WTC11 (cell line): ENCODE measurements at regions not wholly inside any gene's neighbourhood (a gene's known extent, or its start where the extent isn't known, plus 50 kb on each side); places are given as distances from the start of the nearest gene placed in this dataset.

Experiments used
- ATF2 ChIP-seq: sonication (generic); formaldehyde crosslinking; IDR thresholded peaks from 2 replicates; pipeline ENCODE4 v1.8.1; 2022; ENCODE audit warnings: low read depth, missing genetic modification reagents, borderline replicate concordance
- CDX4 ChIP-seq: fragments of 250-450 bp; sonication (Bioruptor Pico); IDR thresholded peaks from 2 replicates; pipeline ENCODE4 v1.9.0; 2021; ENCODE audit warnings: moderate library complexity, mild to moderate bottlenecking, inconsistent platforms, borderline replicate concordance
- CREB1 ChIP-seq: sonication (generic); formaldehyde crosslinking; IDR thresholded peaks from 2 replicates; pipeline ENCODE4 v1.8.0; 2023; ENCODE audit warnings: mild to moderate bottlenecking, missing genetic modification reagents
- CTCF ChIP-seq: fragments of 200-600 bp; IDR thresholded peaks from 2 replicates; pipeline ENCODE4 v1.8.0; 2022; ENCODE audit warnings: antibody characterized with exemption
- E2F5 ChIP-seq: sonication (generic); formaldehyde crosslinking; IDR thresholded peaks from 2 replicates; pipeline ENCODE4 v1.8.1; 2022; ENCODE audit warnings: mild to moderate bottlenecking, moderate library complexity, missing genetic modification reagents
- FOXK1 ChIP-seq: sonication (generic); formaldehyde crosslinking; IDR thresholded peaks from 2 replicates; pipeline ENCODE4 v1.8.0; 2022; ENCODE audit warnings: mild to moderate bottlenecking, moderate library complexity, missing genetic modification reagents
- FOXP1 ChIP-seq: sonication (generic); formaldehyde crosslinking; IDR thresholded peaks from 2 replicates; pipeline ENCODE4 v1.8.0; 2022; ENCODE audit warnings: missing genetic modification reagents, mild to moderate bottlenecking, moderate library complexity, borderline replicate concordance
- JUN ChIP-seq: sonication (generic); formaldehyde crosslinking; IDR thresholded peaks from 2 replicates; pipeline ENCODE4 v1.8.0; 2023; ENCODE audit warnings: mild to moderate bottlenecking, missing genetic modification reagents
- MAX ChIP-seq: sonication (generic); formaldehyde crosslinking; IDR thresholded peaks from 2 replicates; pipeline ENCODE4 v1.8.0; 2022; ENCODE audit warnings: mild to moderate bottlenecking, missing genetic modification reagents
- MXD4 ChIP-seq: fragments of 250-450 bp; sonication (Bioruptor Pico); IDR thresholded peaks from 2 replicates; pipeline ENCODE4 v1.8.0; 2021; ENCODE audit warnings: mild to moderate bottlenecking, moderate library complexity, borderline replicate concordance
- SMAD3 ChIP-seq: sonication (generic); formaldehyde crosslinking; IDR thresholded peaks from 2 replicates; pipeline ENCODE4 v1.8.0; 2022; ENCODE audit warnings: missing genetic modification reagents, mild to moderate bottlenecking, borderline replicate concordance

GRCh38 chr1:228989176-228989575, 253.9 kb downstream of the RHOU start:
- TF ChIP-seq ATF2 (CRISPR knock-in tag) (no peak), MAX (no peak), CREB1 (CRISPR knock-in tag) (no peak), JUN (CRISPR knock-in tag) (no peak), E2F5 (no peak), CTCF (no peak), SMAD3 (CRISPR knock-in tag) (no peak), FOXK1 (no peak), MXD4 (CRISPR knock-in tag) (no peak), CDX4 (CRISPR knock-in tag) (no peak), FOXP1 (CRISPR knock-in tag) (no peak)
